Keratinocyte (primary cell): ENCODE measurements at regions not wholly inside any gene's neighbourhood (a gene's known extent, or its start where the extent isn't known, plus 50 kb on each side); places are given as distances from the start of the nearest gene placed in this dataset.

Source experiments
- DNase-seq: peaks from one replicate; pipeline ENCODE4 v3.0.0-alpha.2; 2011; ENCODE audit warnings: low read depth, missing footprints, low spot score
- FAIRE-seq: peaks from 2 replicates; lab custom pipeline; 2011; peaks lifted over from hg19 to GRCh38; lab: Jason Lieb, UNC
- H2AFZ ChIP-seq: 2 replicates; pipeline ENCODE4 v1.6.0; 2012; ENCODE audit warnings: low read length, control low read depth, inconsistent platforms; ENCODE audit not compliant: control insufficient read depth
- H3K27ac ChIP-seq: 2 replicates; pipeline ENCODE4 v1.5.1; 2011; ENCODE audit warnings: low read length; ENCODE audit not compliant: control insufficient read depth, insufficient read depth
- H3K27me3 ChIP-seq: 3 replicates; pipeline ENCODE4 v1.6.0; 2011; ENCODE audit warnings: low read length; ENCODE audit not compliant: control insufficient read depth, insufficient read depth; ENCODE audit errors: extremely low read depth
- H3K36me3 ChIP-seq, 2 experiments: 2 replicates in 1 of 2; 3 replicates in 1 of 2; pipeline ENCODE4 v1.5.1; 2011; ENCODE audit warnings: low read length in 2 of 2, mild to moderate bottlenecking in 1 of 2; ENCODE audit not compliant: control insufficient read depth in 2 of 2, insufficient read depth in 2 of 2; ENCODE audit errors: extremely low read depth in 1 of 2
- H3K4me1 ChIP-seq: 3 replicates; pipeline ENCODE4 v1.5.1; 2011; ENCODE audit warnings: low read length; ENCODE audit not compliant: control insufficient read depth, insufficient read depth; ENCODE audit errors: extremely low read depth
- H3K4me2 ChIP-seq: 3 replicates; pipeline ENCODE4 v1.6.0; 2011; ENCODE audit warnings: low read depth, low read length; ENCODE audit not compliant: control insufficient read depth, insufficient read depth; ENCODE audit errors: extremely low read depth
- H3K4me3 ChIP-seq, 3 experiments: fragments of 200-600 bp in 1 of 3; sonication (generic) in 1 of 3; 2 replicates in 2 of 3; 3 replicates in 1 of 3; pipeline ENCODE4 v1.5.1; 2011 to 2016; ENCODE audit warnings: low read length in 3 of 3, mild to moderate bottlenecking in 3 of 3, control low read depth in 2 of 3, inconsistent platforms in 1 of 3, low read depth in 1 of 3, mixed read lengths in 1 of 3, mixed run types in 1 of 3, moderate library complexity in 1 of 3; ENCODE audit not compliant: control insufficient read depth in 2 of 3, insufficient read depth in 2 of 3; ENCODE audit errors: extremely low read depth in 1 of 3
- H3K79me2 ChIP-seq: 2 replicates; pipeline ENCODE4 v1.6.0; 2012; ENCODE audit warnings: low read length; ENCODE audit not compliant: control insufficient read depth, insufficient read depth
- H3K9ac ChIP-seq: 3 replicates; pipeline ENCODE4 v1.6.0; 2011; ENCODE audit warnings: low read length; ENCODE audit not compliant: control insufficient read depth, insufficient read depth; ENCODE audit errors: extremely low read depth
- H3K9me1 ChIP-seq: 3 replicates; pipeline ENCODE4 v1.6.0; 2011; ENCODE audit warnings: low read length; ENCODE audit not compliant: control insufficient read depth, insufficient read depth; ENCODE audit errors: extremely low read depth
- H3K9me3 ChIP-seq: 2 replicates; pipeline ENCODE4 v1.5.1; 2012; ENCODE audit warnings: low read depth, low read length; ENCODE audit not compliant: control insufficient read depth
- H4K20me1 ChIP-seq: 3 replicates; pipeline ENCODE4 v1.6.0; 2011; ENCODE audit warnings: low read length; ENCODE audit not compliant: control insufficient read depth, insufficient read depth; ENCODE audit errors: extremely low read depth
- EZH2 ChIP-seq: IDR thresholded peaks from one replicate; pipeline ENCODE4 v1.6.1; 2012; ENCODE audit warnings: inconsistent platforms, mild to moderate bottlenecking, low read length, moderate library complexity
- dilution Hi-C: fragments of 300-500 bp; cut with MboI; formaldehyde crosslinking; loops from one replicate; pipeline ENCODE4 v1.7.0; 2020; ENCODE audit warnings: low sequenced_read_pairs; ENCODE audit not compliant: extremely low pct_ligation_motif_present
- TF ChIP-seq, protein P1 (sequence below), 3 experiments: IDR thresholded peaks in 1 of 3; conservative IDR thresholded peaks in 1 of 3; optimal IDR thresholded peaks in 1 of 3; 2 replicates in 2 of 3; 3 replicates in 1 of 3; pipeline versions ENCODE3 to v1.5.1; 2011; ENCODE audit warnings: low read length in 3 of 3, mild to moderate bottlenecking in 3 of 3, moderate library complexity in 2 of 3, control low read depth in 1 of 3, inconsistent platforms in 1 of 3; ENCODE audit not compliant: insufficient read depth in 2 of 3; ENCODE audit errors: extremely low read depth in 1 of 3

DNA sequence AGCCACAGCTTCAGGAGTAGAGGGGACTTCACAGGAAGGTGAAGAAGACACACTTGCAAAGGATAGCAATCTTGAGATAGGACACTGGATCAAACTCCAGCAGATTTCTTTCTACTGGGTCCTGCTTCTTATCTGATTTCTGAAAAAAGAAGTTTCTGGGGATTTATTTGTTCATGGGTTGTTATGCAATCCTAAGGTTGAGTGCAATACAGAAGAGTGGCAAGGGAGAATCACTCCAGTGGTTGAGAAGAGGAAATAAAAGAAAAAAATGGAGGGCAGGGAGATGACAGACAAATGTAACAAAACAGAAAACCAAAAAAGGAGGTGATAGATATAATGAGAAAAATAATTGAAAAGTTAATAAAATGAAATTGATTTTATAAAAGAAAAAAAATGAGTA, 858.3 kb downstream of the TUSC7 start:
- Histone ChIP-seq H3K4me3 (no peak overlapping the region), H3K27ac (no peak overlapping the region), H2AFZ (no peak overlapping the region), H3K9me3 (no peaks in the 10 kb centered on the region), H4K20me1 (no peaks in the 10 kb centered on the region), H3K9ac (no peak overlapping the region), H3K79me2 (no peaks in the 10 kb centered on the region), H3K4me1 (no peaks in the 10 kb centered on the region), H3K9me1 (no peaks in the 10 kb centered on the region), H3K36me3 (no peaks in the 10 kb centered on the region), H3K27me3 (no peaks in the 10 kb centered on the region), H3K4me2 (no peak overlapping the region)
- no peak for DNase-seq
- dilution Hi-C loops = no loop called here
- no peak for FAIRE-seq
- no peak for TF ChIP-seq EZH2
- TF ChIP-seq, protein P1, sequence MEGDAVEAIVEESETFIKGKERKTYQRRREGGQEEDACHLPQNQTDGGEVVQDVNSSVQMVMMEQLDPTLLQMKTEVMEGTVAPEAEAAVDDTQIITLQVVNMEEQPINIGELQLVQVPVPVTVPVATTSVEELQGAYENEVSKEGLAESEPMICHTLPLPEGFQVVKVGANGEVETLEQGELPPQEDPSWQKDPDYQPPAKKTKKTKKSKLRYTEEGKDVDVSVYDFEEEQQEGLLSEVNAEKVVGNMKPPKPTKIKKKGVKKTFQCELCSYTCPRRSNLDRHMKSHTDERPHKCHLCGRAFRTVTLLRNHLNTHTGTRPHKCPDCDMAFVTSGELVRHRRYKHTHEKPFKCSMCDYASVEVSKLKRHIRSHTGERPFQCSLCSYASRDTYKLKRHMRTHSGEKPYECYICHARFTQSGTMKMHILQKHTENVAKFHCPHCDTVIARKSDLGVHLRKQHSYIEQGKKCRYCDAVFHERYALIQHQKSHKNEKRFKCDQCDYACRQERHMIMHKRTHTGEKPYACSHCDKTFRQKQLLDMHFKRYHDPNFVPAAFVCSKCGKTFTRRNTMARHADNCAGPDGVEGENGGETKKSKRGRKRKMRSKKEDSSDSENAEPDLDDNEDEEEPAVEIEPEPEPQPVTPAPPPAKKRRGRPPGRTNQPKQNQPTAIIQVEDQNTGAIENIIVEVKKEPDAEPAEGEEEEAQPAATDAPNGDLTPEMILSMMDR (optimal IDR thresholded peaks at IDR 0.05 in 1 of 3, IDR thresholded peaks at IDR 0.05 in 1 of 3, conservative IDR thresholded peaks at IDR 0.05 in 1 of 3; ENCODE audit: extremely low read depth in 1 of 3, insufficient read depth in 2 of 3, low read length in 3 of 3) = no peak

DNA sequence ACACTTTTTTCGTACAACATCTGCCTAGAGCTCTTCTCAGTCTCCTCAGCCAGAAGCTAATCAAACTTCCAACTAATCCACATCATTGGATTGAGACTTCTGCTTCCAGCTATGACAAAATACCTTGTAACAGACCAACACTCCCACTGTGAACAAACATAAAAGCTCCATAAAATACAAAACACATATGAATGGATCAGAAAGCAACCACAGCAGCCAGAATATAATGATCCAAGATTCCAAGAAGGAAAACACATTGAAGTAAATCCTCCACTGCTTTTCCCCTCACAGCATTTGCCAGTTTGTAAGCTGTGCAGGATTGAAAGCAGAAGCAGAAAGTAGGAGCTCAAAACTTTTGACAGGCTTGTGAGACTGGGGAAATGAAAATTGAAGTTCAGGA, 863.2 kb downstream of the TUSC7 start:
- TF ChIP-seq, protein P1 (optimal IDR thresholded peaks at IDR 0.05 in 1 of 3, IDR thresholded peaks at IDR 0.05 in 1 of 3, conservative IDR thresholded peaks at IDR 0.05 in 1 of 3; ENCODE audit: extremely low read depth in 1 of 3, insufficient read depth in 2 of 3, low read length in 3 of 3) = no peak
- TF ChIP-seq EZH2 = no peak
- Histone ChIP-seq H2AFZ (no peak overlapping the region), H3K9me3 (no peaks in the 10 kb centered on the region), H3K4me2 (no peak overlapping the region), H3K36me3 (no peaks in the 10 kb centered on the region), H3K9me1 (no peaks in the 10 kb centered on the region), H4K20me1 (no peaks in the 10 kb centered on the region), H3K9ac (no peak overlapping the region), H3K79me2 (no peaks in the 10 kb centered on the region), H3K4me1 (no peaks in the 10 kb centered on the region), H3K4me3 (no peak overlapping the region), H3K27me3 (no peaks in the 10 kb centered on the region), H3K27ac (no peak overlapping the region)
- DNase-seq (no peak), FAIRE-seq (no peak)
- dilution Hi-C loops = no loop called here
